ENCODE measurements at regions not wholly inside any gene's neighbourhood (a gene's known extent, or its start where the extent isn't known, plus 50 kb on each side); places are given as distances from the start of the nearest gene placed in this dataset.

DNA sequence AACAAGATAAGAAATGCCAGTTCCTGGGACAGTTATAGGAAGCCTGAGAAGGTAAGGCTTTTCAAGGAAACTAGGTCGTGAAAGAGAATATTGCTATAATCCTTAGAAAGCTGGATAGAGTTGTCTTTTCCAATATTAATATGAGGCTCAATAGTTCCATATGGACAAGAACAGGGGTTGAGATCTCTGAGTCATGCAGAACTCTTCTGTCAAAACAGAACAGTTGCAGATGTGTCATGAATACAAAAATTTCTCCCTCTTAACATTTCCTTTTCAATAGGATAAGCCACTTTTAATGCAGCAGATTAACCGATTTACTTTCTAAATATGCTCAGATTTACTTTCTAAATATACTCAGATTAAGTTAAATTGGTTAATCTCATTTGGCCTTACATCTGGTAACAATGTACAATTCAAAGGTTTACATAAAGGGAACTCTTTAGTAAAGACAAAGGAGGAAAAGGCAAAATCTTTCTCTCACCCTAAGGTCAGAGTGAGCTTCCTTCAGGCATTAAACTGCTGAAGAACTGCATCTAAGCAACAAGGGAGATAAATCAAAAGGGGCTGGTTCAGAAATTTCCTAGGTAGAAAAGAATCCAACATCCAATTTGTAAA is 104.7 kb upstream of the PCDH15 start:
- no peak for TF ChIP-seq POLR2AphosphoS5 (IDR thresholded peaks at IDR 0.05)
- TF ChIP-seq, protein P1, sequence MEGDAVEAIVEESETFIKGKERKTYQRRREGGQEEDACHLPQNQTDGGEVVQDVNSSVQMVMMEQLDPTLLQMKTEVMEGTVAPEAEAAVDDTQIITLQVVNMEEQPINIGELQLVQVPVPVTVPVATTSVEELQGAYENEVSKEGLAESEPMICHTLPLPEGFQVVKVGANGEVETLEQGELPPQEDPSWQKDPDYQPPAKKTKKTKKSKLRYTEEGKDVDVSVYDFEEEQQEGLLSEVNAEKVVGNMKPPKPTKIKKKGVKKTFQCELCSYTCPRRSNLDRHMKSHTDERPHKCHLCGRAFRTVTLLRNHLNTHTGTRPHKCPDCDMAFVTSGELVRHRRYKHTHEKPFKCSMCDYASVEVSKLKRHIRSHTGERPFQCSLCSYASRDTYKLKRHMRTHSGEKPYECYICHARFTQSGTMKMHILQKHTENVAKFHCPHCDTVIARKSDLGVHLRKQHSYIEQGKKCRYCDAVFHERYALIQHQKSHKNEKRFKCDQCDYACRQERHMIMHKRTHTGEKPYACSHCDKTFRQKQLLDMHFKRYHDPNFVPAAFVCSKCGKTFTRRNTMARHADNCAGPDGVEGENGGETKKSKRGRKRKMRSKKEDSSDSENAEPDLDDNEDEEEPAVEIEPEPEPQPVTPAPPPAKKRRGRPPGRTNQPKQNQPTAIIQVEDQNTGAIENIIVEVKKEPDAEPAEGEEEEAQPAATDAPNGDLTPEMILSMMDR (IDR thresholded peaks at IDR 0.05), result no peak
- TF ChIP-seq POLR2A (IDR thresholded peaks at IDR 0.05), result no peak
- TF ChIP-seq EP300 (IDR thresholded peaks at IDR 0.05), result no peak
- Histone ChIP-seq H3K36me3 (no peaks in the 10 kb centered on the region), H3K27ac (no peak overlapping the region), H3K9me3 (no peaks in the 10 kb centered on the region), H3K27me3 (no peaks in the 10 kb centered on the region), H3K4me1 (no peaks in the 10 kb centered on the region), H3K4me3 (no peak overlapping the region)
- intact Hi-C loops (cut with DNase I), result no loop called here
- 59 to 71% methylated on average over 2 of the region's 2 CpGs for WGBS, 2 donors
- no peak for DNase-seq

DNA sequence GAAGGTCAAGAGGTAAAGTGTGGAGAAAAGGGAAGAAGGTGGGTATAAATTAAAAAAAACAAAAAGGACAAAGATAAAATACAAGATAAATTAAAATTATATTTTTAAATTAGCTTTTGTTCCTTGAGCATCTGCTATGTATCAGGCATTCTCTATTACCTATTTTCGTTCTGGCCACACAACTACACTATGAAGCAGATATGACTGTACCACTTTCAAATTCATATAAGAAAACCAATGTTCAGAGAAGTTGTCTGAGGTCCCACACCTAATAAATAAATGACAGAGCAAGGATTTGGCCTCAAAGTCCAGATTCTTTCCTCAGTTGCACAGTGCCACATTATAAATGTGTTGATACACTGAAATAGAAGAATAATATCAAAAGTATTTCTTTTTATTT is 103.8 kb upstream of the PCDH15 start:
- Histone ChIP-seq H3K9me3 (no peaks in the 10 kb centered on the region), H3K36me3 (no peaks in the 10 kb centered on the region), H3K27ac (no peak overlapping the region), H3K27me3 (no peaks in the 10 kb centered on the region), H3K4me1 (no peaks in the 10 kb centered on the region), H3K4me3 (no peak overlapping the region)
- WGBS, 2 donors, result 39 to 58% methylated on average over 1 of the region's 1 CpG
- DNase-seq, result no peak
- intact Hi-C loops (cut with DNase I), result no loop called here
- no peak for TF ChIP-seq POLR2A (IDR thresholded peaks at IDR 0.05)
- no peak for TF ChIP-seq EP300 (IDR thresholded peaks at IDR 0.05)
- no peak for TF ChIP-seq POLR2AphosphoS5 (IDR thresholded peaks at IDR 0.05)
- TF ChIP-seq, protein P1 (IDR thresholded peaks at IDR 0.05), result no peak

DNA sequence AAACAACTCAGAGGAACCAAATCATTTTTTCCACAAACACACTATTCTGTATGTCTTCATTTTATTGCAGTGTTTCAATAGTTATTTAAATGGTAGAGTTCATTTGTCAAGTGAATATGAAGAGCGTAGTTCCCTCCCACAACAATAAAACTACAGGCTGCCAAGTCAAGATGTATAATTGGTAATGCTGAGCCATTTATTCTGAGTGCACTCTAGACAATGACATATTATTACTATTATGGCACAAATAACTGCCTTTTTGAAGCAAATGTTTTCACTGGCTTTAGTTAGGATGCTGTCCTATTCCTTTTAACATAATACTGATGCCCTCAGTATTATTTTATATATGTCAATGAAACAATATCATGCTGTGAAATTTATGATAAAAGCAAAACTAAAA is 102.7 kb upstream of the PCDH15 start:
- no peak overlapping the region for H3K4me3 ChIP-seq
- H3K27ac ChIP-seq, result no peak overlapping the region
- no peak for DNase-seq
- TF ChIP-seq POLR2AphosphoS5 (IDR thresholded peaks at IDR 0.05), result no peak
- TF ChIP-seq, protein P1 (IDR thresholded peaks at IDR 0.05), result no peak
- TF ChIP-seq EP300 (IDR thresholded peaks at IDR 0.05), result no peak
- TF ChIP-seq POLR2A (IDR thresholded peaks at IDR 0.05), result no peak
- no peaks in the 10 kb centered on the region for H3K36me3 ChIP-seq
- no peaks in the 10 kb centered on the region for H3K27me3 ChIP-seq
- WGBS, 2 donors, result 34 to 85% methylated on average over 1 of the region's 1 CpG
- no peaks in the 10 kb centered on the region for H3K9me3 ChIP-seq
- no peaks in the 10 kb centered on the region for H3K4me1 ChIP-seq
- intact Hi-C loops (cut with DNase I), result no loop called here

DNA sequence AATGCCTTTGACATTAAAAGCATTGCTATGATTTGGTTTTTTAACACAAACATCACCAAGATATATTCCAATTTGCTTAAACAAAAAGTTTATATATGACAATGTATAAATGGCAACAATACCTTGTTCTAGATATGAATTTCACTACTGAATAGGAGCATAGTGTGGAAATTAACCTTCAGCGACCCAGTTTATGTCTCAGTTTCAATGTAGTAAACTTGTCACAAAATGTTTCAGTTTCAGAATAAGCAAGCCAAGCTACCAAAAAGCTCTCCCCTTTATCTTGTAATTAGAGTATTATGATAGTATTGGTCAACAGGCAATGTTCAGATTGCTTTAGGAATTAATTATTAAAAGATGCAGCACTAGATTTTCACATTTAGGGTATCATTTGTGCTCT is 99.6 kb upstream of the PCDH15 start:
- Histone ChIP-seq H3K36me3 (no peaks in the 10 kb centered on the region), H3K4me1 (no peaks in the 10 kb centered on the region), H3K9me3 (no peaks in the 10 kb centered on the region), H3K27ac (no peak overlapping the region), H3K4me3 (no peak overlapping the region), H3K27me3 (no peaks in the 10 kb centered on the region)
- 54 to 73% methylated on average over 1 of the region's 1 CpG for WGBS, 2 donors
- intact Hi-C loops (cut with DNase I), result no loop called here
- TF ChIP-seq POLR2AphosphoS5 (IDR thresholded peaks at IDR 0.05), result no peak
- TF ChIP-seq, protein P1 (IDR thresholded peaks at IDR 0.05), result no peak
- no peak for TF ChIP-seq EP300 (IDR thresholded peaks at IDR 0.05)
- no peak for TF ChIP-seq POLR2A (IDR thresholded peaks at IDR 0.05)
- DNase-seq, result no peak

DNA sequence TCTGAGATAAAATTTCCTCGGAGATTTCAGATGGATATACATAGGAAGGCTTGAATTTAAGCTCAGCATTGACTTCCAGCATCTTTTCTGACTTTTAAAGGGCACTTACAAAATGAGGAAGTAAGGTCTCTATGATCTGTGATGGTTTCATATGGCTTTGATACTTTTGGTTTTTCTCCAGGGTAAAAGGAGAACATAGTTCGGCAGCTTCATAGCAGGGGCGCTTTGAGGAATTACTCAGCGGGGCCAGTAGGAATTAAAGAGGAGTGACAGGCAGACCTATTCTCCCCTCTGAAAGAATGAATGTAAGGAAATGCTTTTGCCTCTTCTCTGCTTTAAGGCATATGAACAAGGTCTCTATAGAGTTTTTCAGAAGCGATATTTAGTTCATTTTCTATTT is 80.0 kb upstream of the PCDH15 start:
- no peaks in the 10 kb centered on the region for H3K36me3 ChIP-seq
- no peaks in the 10 kb centered on the region for H3K4me1 ChIP-seq
- H3K4me3 ChIP-seq, result no peak overlapping the region
- no peak for DNase-seq
- TF ChIP-seq EP300 (IDR thresholded peaks at IDR 0.05), result no peak
- TF ChIP-seq POLR2A (IDR thresholded peaks at IDR 0.05), result no peak
- TF ChIP-seq, protein P1 (IDR thresholded peaks at IDR 0.05), result no peak
- no peak for TF ChIP-seq POLR2AphosphoS5 (IDR thresholded peaks at IDR 0.05)
- H3K9me3 ChIP-seq, result no peaks in the 10 kb centered on the region
- H3K27me3 ChIP-seq, result no peaks in the 10 kb centered on the region
- intact Hi-C loops (cut with DNase I), result no loop called here
- no peak overlapping the region for H3K27ac ChIP-seq
- 57 to 64% methylated on average over 5 of the region's 5 CpGs for WGBS, 2 donors

Measured in sigmoid colon (tissue), 6 donors.